Spinal cord (tissue), 9 donors: ENCODE measurements at regions not wholly inside any gene's neighbourhood (a gene's known extent, or its start where the extent isn't known, plus 50 kb on each side); places are given as distances from the start of the nearest gene placed in this dataset.

ENCODE experiments used
- DNase-seq, 6 donors: peaks; one replicate each; pipeline versions ENCODE4 v3.0.0 to v3.0.0-alpha.2; 2013 to 2015; ENCODE audit warnings: low spot score in 6 of 6, low read depth in 4 of 6
- H3K27ac ChIP-seq: one replicate; pipeline ENCODE4 v1.5.1; 2013; ENCODE audit warnings: low read depth, low read length, control low read depth
- H3K27me3 ChIP-seq: one replicate; pipeline ENCODE4 v1.6.1; 2013; ENCODE audit warnings: low read length; ENCODE audit not compliant: control insufficient read depth, insufficient read depth
- H3K36me3 ChIP-seq: one replicate; pipeline ENCODE4 v1.6.1; 2013; ENCODE audit warnings: low read length; ENCODE audit not compliant: control insufficient read depth, insufficient read depth
- H3K4me1 ChIP-seq: one replicate; pipeline ENCODE4 v1.6.1; 2013; ENCODE audit warnings: low read length; ENCODE audit not compliant: control insufficient read depth, insufficient read depth
- H3K4me3 ChIP-seq: one replicate; pipeline ENCODE4 v1.5.1; 2013; ENCODE audit warnings: low read depth, low read length, control low read depth
- H3K9me3 ChIP-seq: one replicate; pipeline ENCODE4 v1.6.1; 2013; ENCODE audit warnings: low read length; ENCODE audit not compliant: control insufficient read depth, insufficient read depth
- WGBS: methylation state at CpG from one replicate; pipeline ENCODE4 v1.1.5; 2013; ENCODE audit warnings: missing lambda C conversion rate; ENCODE audit not compliant: insufficient coverage; 5-methylcytosine and 5-hydroxymethylcytosine counted together
- donor health status: healthy.

GRCh38 chr1:228871314-228872061 lies 136.2 kb downstream of the RHOU start:
- Histone ChIP-seq H3K27me3 (no peaks in the 10 kb centered on the region), H3K4me1 (peaks cover 29% of the 10 kb centered on the region), H3K9me3 (no peaks in the 10 kb centered on the region), H3K4me3 (no peak overlapping the region), H3K36me3 (no peaks in the 10 kb centered on the region), H3K27ac (no peak overlapping the region)
- WGBS = 70% methylated on average over 4 of the region's 8 CpGs
- DNase-seq = peak in 2 of 6 donors; percentile 21 to 46

DNA sequence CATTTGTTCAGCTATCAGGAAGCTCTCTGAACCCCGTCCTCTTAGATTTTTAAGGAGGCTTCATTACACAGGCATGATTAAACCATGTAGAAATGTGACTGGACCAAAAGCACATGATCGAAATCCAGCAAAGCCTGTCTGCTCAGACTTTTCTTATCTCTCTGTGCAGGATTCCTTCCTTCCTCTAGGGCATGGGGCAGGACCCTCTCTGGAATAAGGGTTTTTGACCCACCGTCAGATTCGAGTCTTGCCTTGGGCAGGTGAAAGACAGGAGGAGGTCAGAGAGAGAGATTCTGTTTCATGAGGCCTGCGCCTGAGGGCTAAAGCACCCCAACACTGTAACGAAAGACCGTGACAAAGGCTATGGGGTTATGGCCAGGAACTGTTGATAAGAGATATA lies 136.8 kb downstream of the RHOU start:
- Histone ChIP-seq H3K9me3 (no peaks in the 10 kb centered on the region), H3K27ac (no peak overlapping the region), H3K4me1 (peaks cover 24% of the 10 kb centered on the region), H3K27me3 (no peaks in the 10 kb centered on the region), H3K36me3 (no peaks in the 10 kb centered on the region), H3K4me3 (no peak overlapping the region)
- no CpG with 5 or more reads among the region's 7 CpGs for WGBS
- no peak for DNase-seq

GRCh38 chr1:228873709-228874108 lies 138.4 kb downstream of the RHOU start:
- H3K36me3 ChIP-seq = no peaks in the 10 kb centered on the region
- H3K4me1 ChIP-seq = peaks cover 11% of the 10 kb centered on the region
- DNase-seq = no peak
- no peak overlapping the region for H3K27ac ChIP-seq
- H3K27me3 ChIP-seq = no peaks in the 10 kb centered on the region
- WGBS = 90% methylated on average over 2 of the region's 3 CpGs
- H3K4me3 ChIP-seq = no peak overlapping the region
- no peaks in the 10 kb centered on the region for H3K9me3 ChIP-seq

- H3K27ac ChIP-seq = no peak overlapping the region
- H3K4me3 ChIP-seq = no peak overlapping the region
- WGBS = no CpG with 5 or more reads among the region's 3 CpGs
- H3K9me3 ChIP-seq = no peaks in the 10 kb centered on the region
- no peaks in the 10 kb centered on the region for H3K27me3 ChIP-seq
- no peak for DNase-seq
- H3K4me1 ChIP-seq = peaks cover 8% of the 10 kb centered on the region
- no peaks in the 10 kb centered on the region for H3K36me3 ChIP-seq
Measured at GRCh38 chr1:228875741-228876140, 140.5 kb downstream of the RHOU start.

DNA sequence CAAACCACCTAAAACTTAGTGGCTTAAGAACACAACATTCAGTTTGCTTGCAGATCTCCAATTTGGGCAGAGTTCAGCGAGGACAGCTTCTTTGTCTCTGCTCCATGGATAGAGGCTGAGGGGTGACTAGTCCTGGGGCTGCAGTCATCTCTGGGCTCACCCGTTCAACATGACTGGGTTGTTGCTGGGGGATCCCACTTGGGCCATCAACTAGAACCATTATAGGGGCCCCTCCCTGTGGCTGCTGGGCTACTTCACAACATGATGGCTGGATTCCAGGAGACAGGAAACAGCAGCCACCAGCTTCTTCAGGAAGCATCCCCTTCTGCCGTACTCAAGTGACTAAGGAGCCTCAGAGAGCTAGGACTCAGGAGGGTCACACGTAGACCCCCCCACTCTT lies 140.9 kb downstream of the RHOU start:
- Histone ChIP-seq H3K9me3 (no peaks in the 10 kb centered on the region), H3K4me3 (no peak overlapping the region), H3K4me1 (peaks cover 8% of the 10 kb centered on the region), H3K36me3 (no peaks in the 10 kb centered on the region), H3K27ac (no peak overlapping the region), H3K27me3 (no peaks in the 10 kb centered on the region)
- no peak for DNase-seq
- 91% methylated on average over 2 of the region's 4 CpGs for WGBS

DNA sequence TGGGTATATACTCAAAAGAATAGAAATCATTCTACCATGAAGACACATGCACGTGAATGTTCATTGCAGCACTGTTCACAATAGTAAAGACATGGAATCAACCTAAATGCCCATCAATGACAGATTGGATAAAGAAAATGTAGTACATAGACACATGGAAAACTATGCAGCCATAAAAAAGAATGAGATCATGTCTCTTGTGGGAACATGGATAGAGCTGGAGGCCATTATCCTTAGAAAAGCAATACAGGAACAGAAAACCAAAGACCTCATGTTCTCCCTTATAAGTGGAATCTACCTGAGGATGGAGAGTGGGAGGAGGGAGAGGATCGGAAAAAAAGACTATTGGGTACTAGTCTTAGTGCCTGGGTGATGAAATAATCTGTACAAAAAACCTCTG lies 143.9 kb downstream of the RHOU start:
- H3K4me3 ChIP-seq = no peak overlapping the region
- no peaks in the 10 kb centered on the region for H3K36me3 ChIP-seq
- no peak overlapping the region for H3K27ac ChIP-seq
- peaks cover 5% of the 10 kb centered on the region for H3K4me1 ChIP-seq
- no peaks in the 10 kb centered on the region for H3K27me3 ChIP-seq
- no peak for DNase-seq
- H3K9me3 ChIP-seq = no peaks in the 10 kb centered on the region
- WGBS = no CpG with 5 or more reads among the region's 2 CpGs

- 78% methylated on average over 4 of the region's 4 CpGs for WGBS
- no peak overlapping the region for H3K4me3 ChIP-seq
- DNase-seq = no peak
- H3K4me1 ChIP-seq = no peaks in the 10 kb centered on the region
- no peaks in the 10 kb centered on the region for H3K9me3 ChIP-seq
- no peaks in the 10 kb centered on the region for H3K36me3 ChIP-seq
- H3K27ac ChIP-seq = no peak overlapping the region
- H3K27me3 ChIP-seq = no peaks in the 10 kb centered on the region
Measured at GRCh38 chr1:228882041-228882770, 146.9 kb downstream of the RHOU start.

- H3K27ac ChIP-seq = no peak overlapping the region
- 100% methylated on average over 2 of the region's 4 CpGs for WGBS
Measured at GRCh38 chr1:228882771-228883450, 147.6 kb downstream of the RHOU start.

DNA sequence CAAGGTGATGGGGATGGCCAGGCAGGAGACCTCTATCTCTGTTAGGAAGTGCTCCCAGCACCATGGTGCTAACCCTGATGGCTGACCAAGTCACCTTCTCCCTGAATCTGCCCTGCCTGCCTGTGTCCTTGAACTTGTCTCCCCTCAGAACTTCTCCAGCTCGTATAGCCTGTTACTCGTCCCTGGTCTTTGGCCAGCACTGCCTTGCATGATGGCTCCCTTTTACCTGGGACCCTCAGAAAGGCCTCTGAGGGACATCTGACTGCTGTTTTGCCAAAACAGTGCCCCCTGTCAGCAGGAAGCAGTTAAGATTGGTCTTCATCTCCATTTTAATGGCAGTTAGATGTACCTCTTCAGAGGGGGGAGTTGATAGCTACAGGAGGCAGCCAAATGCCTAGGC lies 148.3 kb downstream of the RHOU start:
- Histone ChIP-seq H3K27ac (no peak overlapping the region), H3K9me3 (no peaks in the 10 kb centered on the region), H3K27me3 (no peaks in the 10 kb centered on the region), H3K36me3 (no peaks in the 10 kb centered on the region), H3K4me1 (no peaks in the 10 kb centered on the region), H3K4me3 (no peak overlapping the region)
- WGBS = 100% methylated on average over 2 of the region's 2 CpGs
- DNase-seq = no peak

More at GRCh38 chr1:228882771-228883450, 147.6 kb downstream of the RHOU start:
- DNase-seq = no peak
- H3K9me3 ChIP-seq = no peaks in the 10 kb centered on the region
- H3K4me1 ChIP-seq = no peaks in the 10 kb centered on the region
- no peaks in the 10 kb centered on the region for H3K27me3 ChIP-seq
- no peak overlapping the region for H3K4me3 ChIP-seq
- H3K36me3 ChIP-seq = no peaks in the 10 kb centered on the region
